DOHH2 (cell line): ENCODE measurements at regions not wholly inside any gene's neighbourhood (a gene's known extent, or its start where the extent isn't known, plus 50 kb on each side); places are given as distances from the start of the nearest gene placed in this dataset.

Source experiments
- EZH2phosphoT487 ChIP-seq: fragments of 200-600 bp; sonication (generic); IDR thresholded peaks from 2 replicates; pipeline ENCODE4 v1.6.1; 2017; ENCODE audit warnings: borderline replicate concordance, mild to moderate bottlenecking, antibody characterized with exemption, low read length, moderate library complexity, mixed read lengths
- TF ChIP-seq, protein P1 (sequence below): fragments of 200-600 bp; sonication (generic); IDR thresholded peaks from one replicate; pipeline ENCODE4 v1.5.1; 2014; ENCODE audit warnings: antibody characterized with exemption, mild to moderate bottlenecking, low read depth, low read length; ENCODE audit not compliant: poor library complexity, severe bottlenecking

DNA sequence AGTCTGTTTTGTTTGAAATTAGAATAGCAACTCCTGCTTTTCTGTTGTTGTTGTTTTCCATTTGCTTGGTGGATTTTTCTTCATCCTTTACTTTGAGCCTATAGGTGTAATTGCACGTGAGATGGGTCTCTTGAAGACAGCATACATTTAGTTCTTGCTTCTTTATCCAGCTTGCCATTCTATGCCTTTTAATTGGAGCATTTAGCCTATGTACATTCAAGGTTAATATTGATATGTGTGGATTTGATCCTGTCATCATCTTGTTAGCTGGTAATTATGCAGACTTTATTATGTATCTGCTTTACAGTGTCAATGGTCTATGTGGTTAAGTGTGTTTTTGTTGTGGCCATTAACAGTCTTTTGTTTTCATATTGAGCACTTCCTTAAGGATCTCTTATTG, 708.9 kb upstream of the ANKRD30A start:
- TF ChIP-seq, protein P1, sequence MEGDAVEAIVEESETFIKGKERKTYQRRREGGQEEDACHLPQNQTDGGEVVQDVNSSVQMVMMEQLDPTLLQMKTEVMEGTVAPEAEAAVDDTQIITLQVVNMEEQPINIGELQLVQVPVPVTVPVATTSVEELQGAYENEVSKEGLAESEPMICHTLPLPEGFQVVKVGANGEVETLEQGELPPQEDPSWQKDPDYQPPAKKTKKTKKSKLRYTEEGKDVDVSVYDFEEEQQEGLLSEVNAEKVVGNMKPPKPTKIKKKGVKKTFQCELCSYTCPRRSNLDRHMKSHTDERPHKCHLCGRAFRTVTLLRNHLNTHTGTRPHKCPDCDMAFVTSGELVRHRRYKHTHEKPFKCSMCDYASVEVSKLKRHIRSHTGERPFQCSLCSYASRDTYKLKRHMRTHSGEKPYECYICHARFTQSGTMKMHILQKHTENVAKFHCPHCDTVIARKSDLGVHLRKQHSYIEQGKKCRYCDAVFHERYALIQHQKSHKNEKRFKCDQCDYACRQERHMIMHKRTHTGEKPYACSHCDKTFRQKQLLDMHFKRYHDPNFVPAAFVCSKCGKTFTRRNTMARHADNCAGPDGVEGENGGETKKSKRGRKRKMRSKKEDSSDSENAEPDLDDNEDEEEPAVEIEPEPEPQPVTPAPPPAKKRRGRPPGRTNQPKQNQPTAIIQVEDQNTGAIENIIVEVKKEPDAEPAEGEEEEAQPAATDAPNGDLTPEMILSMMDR, result no peak
- no peak for TF ChIP-seq EZH2phosphoT487
